GM23338 (cell line): ENCODE measurements at regions not wholly inside any gene's neighbourhood (a gene's known extent, or its start where the extent isn't known, plus 50 kb on each side); places are given as distances from the start of the nearest gene placed in this dataset.

Experiments
- ATAC-seq: fragments of 200-7000 bp; cut with Tn5 transposase; 3 replicates; pipeline ENCODE4 v1.9.1; 2020
- DNase-seq: peaks from one replicate; pipeline ENCODE4 v3.0.0-alpha.2; 2015; ENCODE audit warnings: low spot score
- H2AFZ ChIP-seq: fragments of 200-600 bp; sonication (generic); 2 replicates; pipeline ENCODE4 v1.8.0; 2016; ENCODE audit warnings: antibody characterized with exemption, mild to moderate bottlenecking, moderate library complexity
- H3F3A ChIP-seq: fragments of 200-600 bp; sonication (generic); replicated peaks from 2 replicates; pipeline ENCODE4 v1.8.0; 2017; ENCODE audit warnings: antibody characterized with exemption, mixed run types, low read depth
- H3K27ac ChIP-seq: fragments of 200-600 bp; sonication (generic); 2 replicates; pipeline ENCODE4 v1.6.1; 2016; ENCODE audit warnings: low read depth
- H3K27me3 ChIP-seq: fragments of 200-600 bp; sonication (generic); 2 replicates; pipeline ENCODE4 v1.8.0; 2016; ENCODE audit warnings: mild to moderate bottlenecking, mixed run types, moderate library complexity; ENCODE audit not compliant: insufficient read depth
- H3K36me3 ChIP-seq: fragments of 200-600 bp; sonication (generic); 2 replicates; pipeline ENCODE4 v1.8.0; 2016; ENCODE audit warnings: mild to moderate bottlenecking; ENCODE audit not compliant: insufficient read depth
- H3K4me1 ChIP-seq: fragments of 200-600 bp; sonication (generic); 2 replicates; pipeline ENCODE4 v1.8.0; 2016; ENCODE audit warnings: mild to moderate bottlenecking, moderate library complexity; ENCODE audit not compliant: insufficient read depth
- H3K4me2 ChIP-seq: fragments of 200-600 bp; sonication (generic); 2 replicates; pipeline ENCODE4 v1.7.1; 2017; ENCODE audit warnings: mixed run types
- H3K4me3 ChIP-seq: fragments of 200-600 bp; sonication (generic); 2 replicates; pipeline ENCODE4 v1.6.1; 2016; ENCODE audit warnings: mixed run types
- H3K79me2 ChIP-seq: fragments of 200-600 bp; sonication (generic); replicated peaks from 2 replicates; pipeline ENCODE4 v1.8.0; 2017; ENCODE audit warnings: mild to moderate bottlenecking; ENCODE audit not compliant: insufficient read depth
- H3K9me2 ChIP-seq: fragments of 200-600 bp; sonication (generic); 2 replicates; pipeline ENCODE4 v1.8.0; 2017; ENCODE audit not compliant: insufficient read depth
- H4K20me1 ChIP-seq: fragments of 200-600 bp; sonication (generic); replicated peaks from 2 replicates; pipeline ENCODE4 v1.8.0; 2017; ENCODE audit warnings: mild to moderate bottlenecking; ENCODE audit not compliant: insufficient read depth
- H3K27ac Mint-ChIP-seq: 2 replicates; pipeline ENCODE4 v1.8.0; 2020; ENCODE audit warnings: inconsistent platforms, mild to moderate bottlenecking, moderate library complexity, mixed read lengths
- H3K27me3 Mint-ChIP-seq: 3 replicates; pipeline ENCODE4 v1.8.0; 2022; ENCODE audit warnings: low read depth, mild to moderate bottlenecking, moderate library complexity, mixed read lengths, inconsistent platforms; ENCODE audit not compliant: insufficient read depth, poor library complexity
- H3K36me3 Mint-ChIP-seq: 3 replicates; pipeline ENCODE4 v1.8.0; 2021; ENCODE audit warnings: low read depth, mild to moderate bottlenecking, inconsistent platforms, moderate library complexity, mixed read lengths
- H3K4me1 Mint-ChIP-seq: 3 replicates; pipeline ENCODE4 v1.8.0; 2020; ENCODE audit warnings: mild to moderate bottlenecking, inconsistent platforms, mixed read lengths
- H3K4me3 Mint-ChIP-seq: 3 replicates; pipeline ENCODE4 v1.8.0; 2021; ENCODE audit warnings: moderate library complexity, mild to moderate bottlenecking, inconsistent platforms, mixed read lengths
- H3K9me3 Mint-ChIP-seq: 3 replicates; pipeline ENCODE4 v1.8.0; 2020; ENCODE audit warnings: moderate library complexity, mild to moderate bottlenecking, inconsistent platforms, mixed read lengths
- ETS1 ChIP-seq: IDR thresholded peaks from 2 replicates; pipeline ENCODE4 v1.6.1; 2016; ENCODE audit warnings: antibody characterized with exemption
- EZH2phosphoT487 ChIP-seq: fragments of 200-600 bp; sonication (generic); IDR thresholded peaks from one replicate; pipeline ENCODE4 v1.8.1; 2018; ENCODE audit warnings: antibody characterized with exemption; ENCODE audit not compliant: unreplicated experiment
- NANOG ChIP-seq: IDR thresholded peaks from 2 replicates; pipeline ENCODE4 v1.6.1; 2016; ENCODE audit warnings: antibody characterized with exemption, borderline replicate concordance
- STAT1 ChIP-seq: IDR thresholded peaks from one replicate; pipeline ENCODE4 v1.6.1; 2016; ENCODE audit warnings: antibody characterized with exemption; ENCODE audit not compliant: unreplicated experiment
- TF ChIP-seq, protein P1 (sequence below): fragments of 250-450 bp; sonication (Bioruptor Pico); IDR thresholded peaks from 2 replicates; pipeline ENCODE4 v1.5.0; 2020; ENCODE audit warnings: mild to moderate bottlenecking, moderate library complexity

GRCh38 chr4:81531410-81531809 lies 59.7 kb upstream of the RASGEF1B start:
- no peak overlapping the region for H3K4me3 Mint-ChIP-seq
- H3K36me3 Mint-ChIP-seq = peaks cover 8% of the 10 kb centered on the region; the same call in 2 of the 3 replicates
- peak; percentile 52 for DNase-seq
- no peak overlapping the region for H3K27ac Mint-ChIP-seq
- no peak overlapping the region for H3K4me3 ChIP-seq
- H3K36me3 ChIP-seq = no peaks in the 10 kb centered on the region
- 0 out of 2 replicates have a peak, but pooled peaks cover 3% of the 10 kb centered on the region for H3K9me2 ChIP-seq
- peaks cover 21% of the 10 kb centered on the region for H3K9me3 Mint-ChIP-seq
- no peak overlapping the region for H3K4me2 ChIP-seq
- no peak overlapping the region for H3K27ac ChIP-seq
- H3K4me1 Mint-ChIP-seq = no peaks in the 10 kb centered on the region
- H3K79me2 ChIP-seq = no peaks in the 10 kb centered on the region
- no peaks in the 10 kb centered on the region for H4K20me1 ChIP-seq
- TF ChIP-seq, protein P1, sequence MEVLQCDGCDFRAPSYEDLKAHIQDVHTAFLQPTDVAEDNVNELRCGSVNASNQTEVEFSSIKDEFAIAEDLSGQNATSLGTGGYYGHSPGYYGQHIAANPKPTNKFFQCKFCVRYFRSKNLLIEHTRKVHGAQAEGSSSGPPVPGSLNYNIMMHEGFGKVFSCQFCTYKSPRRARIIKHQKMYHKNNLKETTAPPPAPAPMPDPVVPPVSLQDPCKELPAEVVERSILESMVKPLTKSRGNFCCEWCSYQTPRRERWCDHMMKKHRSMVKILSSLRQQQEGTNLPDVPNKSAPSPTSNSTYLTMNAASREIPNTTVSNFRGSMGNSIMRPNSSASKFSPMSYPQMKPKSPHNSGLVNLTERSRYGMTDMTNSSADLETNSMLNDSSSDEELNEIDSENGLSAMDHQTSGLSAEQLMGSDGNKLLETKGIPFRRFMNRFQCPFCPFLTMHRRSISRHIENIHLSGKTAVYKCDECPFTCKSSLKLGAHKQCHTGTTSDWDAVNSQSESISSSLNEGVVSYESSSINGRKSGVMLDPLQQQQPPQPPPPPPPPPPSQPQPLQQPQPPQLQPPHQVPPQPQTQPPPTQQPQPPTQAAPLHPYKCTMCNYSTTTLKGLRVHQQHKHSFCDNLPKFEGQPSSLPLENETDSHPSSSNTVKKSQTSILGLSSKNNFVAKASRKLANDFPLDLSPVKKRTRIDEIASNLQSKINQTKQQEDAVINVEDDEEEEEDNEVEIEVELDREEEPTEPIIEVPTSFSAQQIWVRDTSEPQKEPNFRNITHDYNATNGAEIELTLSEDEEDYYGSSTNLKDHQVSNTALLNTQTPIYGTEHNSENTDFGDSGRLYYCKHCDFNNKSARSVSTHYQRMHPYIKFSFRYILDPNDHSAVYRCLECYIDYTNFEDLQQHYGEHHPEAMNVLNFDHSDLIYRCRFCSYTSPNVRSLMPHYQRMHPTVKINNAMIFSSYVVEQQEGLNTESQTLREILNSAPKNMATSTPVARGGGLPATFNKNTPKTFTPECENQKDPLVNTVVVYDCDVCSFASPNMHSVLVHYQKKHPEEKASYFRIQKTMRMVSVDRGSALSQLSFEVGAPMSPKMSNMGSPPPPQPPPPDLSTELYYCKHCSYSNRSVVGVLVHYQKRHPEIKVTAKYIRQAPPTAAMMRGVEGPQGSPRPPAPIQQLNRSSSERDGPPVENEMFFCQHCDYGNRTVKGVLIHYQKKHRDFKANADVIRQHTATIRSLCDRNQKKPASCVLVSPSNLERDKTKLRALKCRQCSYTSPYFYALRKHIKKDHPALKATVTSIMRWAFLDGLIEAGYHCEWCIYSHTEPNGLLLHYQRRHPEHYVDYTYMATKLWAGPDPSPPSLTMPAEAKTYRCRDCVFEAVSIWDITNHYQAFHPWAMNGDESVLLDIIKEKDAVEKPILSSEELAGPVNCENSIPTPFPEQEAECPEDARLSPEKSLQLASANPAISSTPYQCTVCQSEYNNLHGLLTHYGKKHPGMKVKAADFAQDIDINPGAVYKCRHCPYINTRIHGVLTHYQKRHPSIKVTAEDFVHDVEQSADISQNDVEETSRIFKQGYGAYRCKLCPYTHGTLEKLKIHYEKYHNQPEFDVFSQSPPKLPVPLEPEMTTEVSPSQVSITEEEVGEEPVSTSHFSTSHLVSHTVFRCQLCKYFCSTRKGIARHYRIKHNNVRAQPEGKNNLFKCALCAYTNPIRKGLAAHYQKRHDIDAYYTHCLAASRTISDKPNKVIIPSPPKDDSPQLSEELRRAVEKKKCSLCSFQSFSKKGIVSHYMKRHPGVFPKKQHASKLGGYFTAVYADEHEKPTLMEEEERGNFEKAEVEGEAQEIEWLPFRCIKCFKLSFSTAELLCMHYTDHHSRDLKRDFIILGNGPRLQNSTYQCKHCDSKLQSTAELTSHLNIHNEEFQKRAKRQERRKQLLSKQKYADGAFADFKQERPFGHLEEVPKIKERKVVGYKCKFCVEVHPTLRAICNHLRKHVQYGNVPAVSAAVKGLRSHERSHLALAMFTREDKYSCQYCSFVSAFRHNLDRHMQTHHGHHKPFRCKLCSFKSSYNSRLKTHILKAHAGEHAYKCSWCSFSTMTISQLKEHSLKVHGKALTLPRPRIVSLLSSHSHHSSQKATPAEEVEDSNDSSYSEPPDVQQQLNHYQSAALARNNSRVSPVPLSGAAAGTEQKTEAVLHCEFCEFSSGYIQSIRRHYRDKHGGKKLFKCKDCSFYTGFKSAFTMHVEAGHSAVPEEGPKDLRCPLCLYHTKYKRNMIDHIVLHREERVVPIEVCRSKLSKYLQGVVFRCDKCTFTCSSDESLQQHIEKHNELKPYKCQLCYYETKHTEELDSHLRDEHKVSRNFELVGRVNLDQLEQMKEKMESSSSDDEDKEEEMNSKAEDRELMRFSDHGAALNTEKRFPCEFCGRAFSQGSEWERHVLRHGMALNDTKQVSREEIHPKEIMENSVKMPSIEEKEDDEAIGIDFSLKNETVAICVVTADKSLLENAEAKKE (CRISPR knock-in tag) = no peak
- TF ChIP-seq NANOG (no peak), STAT1 (no peak)
- peak; percentile 38; the same call in 1 of the 3 replicates for ATAC-seq
- H3F3A ChIP-seq = no peaks in the 10 kb centered on the region
- no peaks in the 10 kb centered on the region for H3K27me3 ChIP-seq
- H2AFZ ChIP-seq = no peak overlapping the region
- no peaks in the 10 kb centered on the region for H3K27me3 Mint-ChIP-seq
- H3K4me1 ChIP-seq = no peaks in the 10 kb centered on the region

DNA sequence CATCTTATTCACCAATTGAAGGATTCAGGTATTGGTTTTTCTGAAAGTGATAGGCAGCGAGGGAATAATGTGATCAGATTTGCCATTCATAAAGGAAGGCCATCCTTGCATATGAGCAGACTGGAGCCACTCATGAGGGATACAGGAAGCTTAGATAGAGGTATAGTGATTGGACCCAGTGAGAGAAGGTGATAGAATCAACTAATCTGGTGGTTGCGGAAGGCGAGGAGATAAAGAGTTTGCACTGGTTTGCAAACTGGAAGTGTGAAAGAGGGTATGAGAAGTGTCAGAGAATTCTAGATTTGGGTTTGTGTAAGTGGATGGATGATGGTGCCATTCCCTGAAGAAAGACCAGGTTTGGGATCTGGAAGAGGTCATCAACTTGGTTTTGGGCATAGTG lies 57.3 kb upstream of the RASGEF1B start:
- Histone ChIP-seq H3K27ac (no peak overlapping the region), H3F3A (no peaks in the 10 kb centered on the region), H2AFZ (no peak overlapping the region), H3K27me3 (no peaks in the 10 kb centered on the region), H3K4me1 (no peaks in the 10 kb centered on the region), H3K4me3 (no peak overlapping the region), H3K79me2 (no peaks in the 10 kb centered on the region), H3K36me3 (no peaks in the 10 kb centered on the region), H3K4me2 (no peak overlapping the region), H3K9me2 (0 out of 2 replicates have a peak, but pooled peaks cover 6% of the 10 kb centered on the region), H4K20me1 (no peaks in the 10 kb centered on the region)
- H3K27me3 Mint-ChIP-seq = no peaks in the 10 kb centered on the region
- peaks cover 23% of the 10 kb centered on the region for H3K9me3 Mint-ChIP-seq
- H3K4me1 Mint-ChIP-seq = no peaks in the 10 kb centered on the region
- H3K27ac Mint-ChIP-seq = no peak overlapping the region
- no peak overlapping the region for H3K4me3 Mint-ChIP-seq
- no peak for ATAC-seq
- no peak for DNase-seq
- peaks cover 8% of the 10 kb centered on the region; the same call in 2 of the 3 replicates for H3K36me3 Mint-ChIP-seq
- TF ChIP-seq, protein P1 (CRISPR knock-in tag) = no peak
- TF ChIP-seq ETS1 (no peak), EZH2phosphoT487 (no peak)
